ENCODE measurements at regions not wholly inside any gene's neighbourhood (a gene's known extent, or its start where the extent isn't known, plus 50 kb on each side); places are given as distances from the start of the nearest gene placed in this dataset.

DNA sequence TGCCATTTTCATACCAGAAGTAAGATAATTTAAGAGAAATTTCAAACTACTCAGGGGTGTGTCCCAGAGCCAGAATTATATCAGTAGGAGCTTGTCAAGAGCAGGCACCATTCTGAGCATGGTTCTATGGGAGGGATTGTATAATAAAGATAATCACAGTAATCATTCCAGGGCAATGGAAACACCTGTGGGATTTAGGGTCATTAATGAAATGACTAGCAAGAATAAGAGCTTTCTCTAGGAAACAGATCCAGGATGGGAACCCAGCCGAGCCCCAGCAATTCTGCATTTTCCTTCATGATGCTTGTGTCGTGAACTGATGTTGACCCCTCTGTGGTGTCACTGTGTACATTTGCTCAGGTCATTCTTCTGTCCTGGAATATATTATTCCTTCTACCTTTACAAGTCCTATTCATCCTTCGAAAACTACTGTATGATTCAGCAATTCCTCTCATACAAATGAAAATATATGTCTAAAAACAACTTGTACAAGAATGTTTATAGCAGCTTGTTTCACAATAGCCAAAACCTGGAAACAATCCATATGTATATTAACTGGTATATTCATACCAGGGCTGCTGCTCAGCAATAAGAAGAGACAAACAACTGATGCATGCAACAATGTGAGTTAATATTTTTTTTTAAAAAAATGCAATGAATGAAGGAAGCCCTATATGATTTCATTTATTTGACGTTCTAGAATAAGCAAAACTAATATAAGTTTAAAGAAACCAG is 687.8 kb upstream of the KLHL29 start:
- TF ChIP-seq BHLHE40 (IDR thresholded peaks at IDR 0.05; ENCODE audit: low read depth, low read length) (no peak), MAZ (IDR thresholded peaks at IDR 0.05; ENCODE audit: borderline replicate concordance, low read depth, low read length) (no peak), CEBPB (IDR thresholded peaks at IDR 0.05; ENCODE audit: low read depth, low read length) (no peak), NFE2L2 (IDR thresholded peaks at IDR 0.05; ENCODE audit: low read depth, low read length) (no peak), MXI1 (IDR thresholded peaks at IDR 0.05; ENCODE audit: borderline replicate concordance, low read depth, low read length) (no peak), CHD1 (IDR thresholded peaks at IDR 0.05; ENCODE audit: low read depth, low read length) (no peak), RFX5 (IDR thresholded peaks at IDR 0.05; ENCODE audit: low read depth, low read length) (no peak), FOS (IDR thresholded peaks at IDR 0.05; ENCODE audit: low read depth, low read length) (no peak), POLR2A (IDR thresholded peaks at IDR 0.05; ENCODE audit: low read depth, low read length) (no peak), MAFK (IDR thresholded peaks at IDR 0.05; ENCODE audit: low read depth, low read length) (no peak), RAD21 (IDR thresholded peaks at IDR 0.05; ENCODE audit: low read length) (no peak), SMC3 (IDR thresholded peaks at IDR 0.05; ENCODE audit: low read depth, low read length) (no peak), RCOR1 (IDR thresholded peaks at IDR 0.05; ENCODE audit: insufficient replicate concordance, low read length) (no peak)
- TF ChIP-seq, protein P1, sequence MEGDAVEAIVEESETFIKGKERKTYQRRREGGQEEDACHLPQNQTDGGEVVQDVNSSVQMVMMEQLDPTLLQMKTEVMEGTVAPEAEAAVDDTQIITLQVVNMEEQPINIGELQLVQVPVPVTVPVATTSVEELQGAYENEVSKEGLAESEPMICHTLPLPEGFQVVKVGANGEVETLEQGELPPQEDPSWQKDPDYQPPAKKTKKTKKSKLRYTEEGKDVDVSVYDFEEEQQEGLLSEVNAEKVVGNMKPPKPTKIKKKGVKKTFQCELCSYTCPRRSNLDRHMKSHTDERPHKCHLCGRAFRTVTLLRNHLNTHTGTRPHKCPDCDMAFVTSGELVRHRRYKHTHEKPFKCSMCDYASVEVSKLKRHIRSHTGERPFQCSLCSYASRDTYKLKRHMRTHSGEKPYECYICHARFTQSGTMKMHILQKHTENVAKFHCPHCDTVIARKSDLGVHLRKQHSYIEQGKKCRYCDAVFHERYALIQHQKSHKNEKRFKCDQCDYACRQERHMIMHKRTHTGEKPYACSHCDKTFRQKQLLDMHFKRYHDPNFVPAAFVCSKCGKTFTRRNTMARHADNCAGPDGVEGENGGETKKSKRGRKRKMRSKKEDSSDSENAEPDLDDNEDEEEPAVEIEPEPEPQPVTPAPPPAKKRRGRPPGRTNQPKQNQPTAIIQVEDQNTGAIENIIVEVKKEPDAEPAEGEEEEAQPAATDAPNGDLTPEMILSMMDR (conservative IDR thresholded peaks at IDR 0.05; ENCODE audit: low read depth, low read length), result no peak
- TF ChIP-seq, protein P2, sequence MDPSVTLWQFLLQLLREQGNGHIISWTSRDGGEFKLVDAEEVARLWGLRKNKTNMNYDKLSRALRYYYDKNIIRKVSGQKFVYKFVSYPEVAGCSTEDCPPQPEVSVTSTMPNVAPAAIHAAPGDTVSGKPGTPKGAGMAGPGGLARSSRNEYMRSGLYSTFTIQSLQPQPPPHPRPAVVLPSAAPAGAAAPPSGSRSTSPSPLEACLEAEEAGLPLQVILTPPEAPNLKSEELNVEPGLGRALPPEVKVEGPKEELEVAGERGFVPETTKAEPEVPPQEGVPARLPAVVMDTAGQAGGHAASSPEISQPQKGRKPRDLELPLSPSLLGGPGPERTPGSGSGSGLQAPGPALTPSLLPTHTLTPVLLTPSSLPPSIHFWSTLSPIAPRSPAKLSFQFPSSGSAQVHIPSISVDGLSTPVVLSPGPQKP (IDR thresholded peaks at IDR 0.05; ENCODE audit: borderline replicate concordance, low read depth, low read length), result no peak
- TF ChIP-seq, protein P3, sequence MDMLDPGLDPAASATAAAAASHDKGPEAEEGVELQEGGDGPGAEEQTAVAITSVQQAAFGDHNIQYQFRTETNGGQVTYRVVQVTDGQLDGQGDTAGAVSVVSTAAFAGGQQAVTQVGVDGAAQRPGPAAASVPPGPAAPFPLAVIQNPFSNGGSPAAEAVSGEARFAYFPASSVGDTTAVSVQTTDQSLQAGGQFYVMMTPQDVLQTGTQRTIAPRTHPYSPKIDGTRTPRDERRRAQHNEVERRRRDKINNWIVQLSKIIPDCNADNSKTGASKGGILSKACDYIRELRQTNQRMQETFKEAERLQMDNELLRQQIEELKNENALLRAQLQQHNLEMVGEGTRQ (IDR thresholded peaks at IDR 0.05; ENCODE audit: low read depth, low read length), result no peak
- no CpG with 5 or more reads among the region's 4 CpGs for WGBS, 2 experiments (ENCODE audit: extremely low coverage in 2 of 2, insufficient read length in 1 of 2)
- H4K8ac ChIP-seq (ENCODE audit: low read depth in 2 of 2, low read length in 2 of 2), result no peak overlapping the region
- H3K27ac ChIP-seq (ENCODE audit: insufficient read depth, low read length), result no peak overlapping the region
- DNase-seq (no peak), ATAC-seq (ENCODE audit: low read depth) (no peak)
- in situ Hi-C loops (cut with MboI; ENCODE audit: low sequenced_read_pairs) (no loop called here), intact Hi-C loops (cut with micrococcal nuclease) (no loop called here), dilution Hi-C loops (cut with HindIII; ENCODE audit: low sequenced_read_pairs, unreplicated experiment) (no loop called here)
- no peak overlapping the region for H3K14ac ChIP-seq (replicated peaks; ENCODE audit: low read depth, low read length)
- POLR2A ChIA-PET (ENCODE audit: unreplicated experiment), result no interaction called here
- no peaks in the 10 kb centered on the region for H3K9me1 ChIP-seq (ENCODE audit: insufficient read depth, low read length)
- no peaks in the 10 kb centered on the region for H4K20me1 ChIP-seq (ENCODE audit: insufficient read depth, low read length)
- H3K9ac ChIP-seq (ENCODE audit: low read depth, low read length), result no peak overlapping the region
- no peak overlapping the region for H3K4ac ChIP-seq (ENCODE audit: low read depth, low read length)
- CTCF ChIA-PET, result no interaction called here
- no peak overlapping the region for H2BK5ac ChIP-seq (ENCODE audit: low read depth, low read length, poor library complexity, severe bottlenecking)
- no peak overlapping the region for H3K4me2 ChIP-seq (ENCODE audit: low read depth, low read length)
- H3K9me3 ChIP-seq (ENCODE audit: control insufficient read depth, insufficient read depth, low read length), result peaks cover 4% of the 10 kb centered on the region
- no peak overlapping the region for H4K5ac ChIP-seq (ENCODE audit: low read depth, low read length)
- no peak overlapping the region for H2AK5ac ChIP-seq (ENCODE audit: low read depth, low read length)
- no peak overlapping the region for H3K4me3 ChIP-seq (ENCODE audit: insufficient read depth, low read depth, low read length)
- H2BK20ac ChIP-seq (ENCODE audit: low read depth, low read length), result no peak overlapping the region
- no peak overlapping the region for H2AFZ ChIP-seq (replicated peaks; ENCODE audit: low read length, poor library complexity)
- no peak overlapping the region for H3K56ac ChIP-seq (ENCODE audit: extremely low read depth, insufficient read depth, low read length)
- H3K23ac ChIP-seq (ENCODE audit: low read depth, low read length), result no peak overlapping the region
- no peaks in the 10 kb centered on the region for H3K27me3 ChIP-seq (ENCODE audit: control insufficient read depth, insufficient read depth, low read length)
- no peaks in the 10 kb centered on the region for H3K79me1 ChIP-seq (ENCODE audit: low read depth in 1 of 2, low read length in 2 of 2)
- no peak overlapping the region for H4K91ac ChIP-seq (ENCODE audit: insufficient read depth, low read depth, low read length)
- H2BK15ac ChIP-seq (ENCODE audit: low read depth, low read length), result no peak overlapping the region
- no peaks in the 10 kb centered on the region for H3K36me3 ChIP-seq (ENCODE audit: control insufficient read depth, insufficient read depth, low read length)
- BruUV-seq (replicated peaks), result no TSS peak
- no peak overlapping the region for H3K18ac ChIP-seq (ENCODE audit: low read depth, low read length)
- no peaks in the 10 kb centered on the region for H3K4me1 ChIP-seq (ENCODE audit: control insufficient read depth, insufficient read depth, low read length)
- no peak overlapping the region for H2AK9ac ChIP-seq (replicated peaks; ENCODE audit: low read depth, low read length, poor library complexity)
- H2BK120ac ChIP-seq (ENCODE audit: low read depth, low read length), result no peak overlapping the region

All from IMR-90 (cell line).